ENCODE measurements at regions not wholly inside any gene's neighbourhood (a gene's known extent, or its start where the extent isn't known, plus 50 kb on each side); places are given as distances from the start of the nearest gene placed in this dataset.

DNA sequence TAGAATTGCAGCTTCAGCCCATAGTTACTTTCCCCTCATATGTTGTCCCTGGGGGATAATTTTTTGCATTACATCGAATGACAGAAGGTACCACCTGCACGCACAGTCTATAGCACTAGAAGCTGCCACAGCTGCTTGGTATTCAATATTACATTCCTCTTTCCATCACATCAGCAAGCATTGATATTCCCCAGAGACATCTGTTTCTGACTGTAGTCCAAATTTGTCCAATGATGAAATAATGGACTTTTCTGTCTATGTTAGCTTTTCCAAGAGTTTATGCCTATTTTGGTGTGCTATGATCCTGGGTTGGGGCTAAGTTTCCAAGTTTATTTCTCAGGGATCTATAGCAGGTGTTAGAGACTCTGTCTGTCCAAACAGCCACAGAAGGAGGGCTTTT lies 335.4 kb downstream of the LRIG3 start:
- TF ChIP-seq FOSL1 (IDR thresholded peaks at IDR 0.05; ENCODE audit: low read depth) (no peak), EGR1 (IDR thresholded peaks at IDR 0.05; ENCODE audit: low read depth) (no peak), ZFX (IDR thresholded peaks at IDR 0.05) (no peak), CEBPB (IDR thresholded peaks at IDR 0.05; ENCODE audit: low read depth) (no peak), SIN3A (IDR thresholded peaks at IDR 0.05; ENCODE audit: low read depth) (no peak), CBX3 (IDR thresholded peaks at IDR 0.05; ENCODE audit: low read depth) (no peak), EZH2 (IDR thresholded peaks at IDR 0.05) (no peak)
- TF ChIP-seq, protein P1, sequence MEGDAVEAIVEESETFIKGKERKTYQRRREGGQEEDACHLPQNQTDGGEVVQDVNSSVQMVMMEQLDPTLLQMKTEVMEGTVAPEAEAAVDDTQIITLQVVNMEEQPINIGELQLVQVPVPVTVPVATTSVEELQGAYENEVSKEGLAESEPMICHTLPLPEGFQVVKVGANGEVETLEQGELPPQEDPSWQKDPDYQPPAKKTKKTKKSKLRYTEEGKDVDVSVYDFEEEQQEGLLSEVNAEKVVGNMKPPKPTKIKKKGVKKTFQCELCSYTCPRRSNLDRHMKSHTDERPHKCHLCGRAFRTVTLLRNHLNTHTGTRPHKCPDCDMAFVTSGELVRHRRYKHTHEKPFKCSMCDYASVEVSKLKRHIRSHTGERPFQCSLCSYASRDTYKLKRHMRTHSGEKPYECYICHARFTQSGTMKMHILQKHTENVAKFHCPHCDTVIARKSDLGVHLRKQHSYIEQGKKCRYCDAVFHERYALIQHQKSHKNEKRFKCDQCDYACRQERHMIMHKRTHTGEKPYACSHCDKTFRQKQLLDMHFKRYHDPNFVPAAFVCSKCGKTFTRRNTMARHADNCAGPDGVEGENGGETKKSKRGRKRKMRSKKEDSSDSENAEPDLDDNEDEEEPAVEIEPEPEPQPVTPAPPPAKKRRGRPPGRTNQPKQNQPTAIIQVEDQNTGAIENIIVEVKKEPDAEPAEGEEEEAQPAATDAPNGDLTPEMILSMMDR (IDR thresholded peaks at IDR 0.05 in 2 of 3, conservative IDR thresholded peaks at IDR 0.05 in 1 of 3; ENCODE audit: borderline replicate concordance in 1 of 3, insufficient read depth in 1 of 3, low read depth in 2 of 3, low read length in 2 of 3) = no peak
- TF ChIP-seq, protein P2, sequence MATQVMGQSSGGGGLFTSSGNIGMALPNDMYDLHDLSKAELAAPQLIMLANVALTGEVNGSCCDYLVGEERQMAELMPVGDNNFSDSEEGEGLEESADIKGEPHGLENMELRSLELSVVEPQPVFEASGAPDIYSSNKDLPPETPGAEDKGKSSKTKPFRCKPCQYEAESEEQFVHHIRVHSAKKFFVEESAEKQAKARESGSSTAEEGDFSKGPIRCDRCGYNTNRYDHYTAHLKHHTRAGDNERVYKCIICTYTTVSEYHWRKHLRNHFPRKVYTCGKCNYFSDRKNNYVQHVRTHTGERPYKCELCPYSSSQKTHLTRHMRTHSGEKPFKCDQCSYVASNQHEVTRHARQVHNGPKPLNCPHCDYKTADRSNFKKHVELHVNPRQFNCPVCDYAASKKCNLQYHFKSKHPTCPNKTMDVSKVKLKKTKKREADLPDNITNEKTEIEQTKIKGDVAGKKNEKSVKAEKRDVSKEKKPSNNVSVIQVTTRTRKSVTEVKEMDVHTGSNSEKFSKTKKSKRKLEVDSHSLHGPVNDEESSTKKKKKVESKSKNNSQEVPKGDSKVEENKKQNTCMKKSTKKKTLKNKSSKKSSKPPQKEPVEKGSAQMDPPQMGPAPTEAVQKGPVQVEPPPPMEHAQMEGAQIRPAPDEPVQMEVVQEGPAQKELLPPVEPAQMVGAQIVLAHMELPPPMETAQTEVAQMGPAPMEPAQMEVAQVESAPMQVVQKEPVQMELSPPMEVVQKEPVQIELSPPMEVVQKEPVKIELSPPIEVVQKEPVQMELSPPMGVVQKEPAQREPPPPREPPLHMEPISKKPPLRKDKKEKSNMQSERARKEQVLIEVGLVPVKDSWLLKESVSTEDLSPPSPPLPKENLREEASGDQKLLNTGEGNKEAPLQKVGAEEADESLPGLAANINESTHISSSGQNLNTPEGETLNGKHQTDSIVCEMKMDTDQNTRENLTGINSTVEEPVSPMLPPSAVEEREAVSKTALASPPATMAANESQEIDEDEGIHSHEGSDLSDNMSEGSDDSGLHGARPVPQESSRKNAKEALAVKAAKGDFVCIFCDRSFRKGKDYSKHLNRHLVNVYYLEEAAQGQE (IDR thresholded peaks at IDR 0.05; ENCODE audit: low read depth) = no peak
- Histone ChIP-seq H4K20me1 (ENCODE audit: insufficient read depth) (no peaks in the 10 kb centered on the region), H3K4me1 (ENCODE audit: control insufficient read depth in 1 of 2, insufficient read depth in 2 of 2, low read length in 2 of 2) (peaks cover 4 to 11% of the 10 kb centered on the region in 2 experiments; a peak in 2 of 4 replicates), H3K4me3 (replicated peaks in 1 of 2; ENCODE audit: low read depth in 1 of 2, low read length in 2 of 2) (no peak overlapping the region), H3K4me2 (ENCODE audit: low read length) (no peak overlapping the region), H3K79me2 (ENCODE audit: insufficient read depth, low read length) (no peaks in the 10 kb centered on the region), H3K27ac (ENCODE audit: low read depth, low read length) (no peak overlapping the region), H3K36me3 (ENCODE audit: control insufficient read depth in 1 of 2, insufficient read depth in 2 of 2, low read length in 2 of 2) (no peaks in the 10 kb centered on the region), H3K9me2 (ENCODE audit: insufficient read depth) (no peaks in the 10 kb centered on the region), H3K9ac (ENCODE audit: low read length) (no peak overlapping the region), H3K9me3 (ENCODE audit: control insufficient read depth in 1 of 2, insufficient read depth in 1 of 2, low read depth in 1 of 2, low read length in 2 of 2) (no peaks in the 10 kb centered on the region), H2AFZ (ENCODE audit: low read depth, low read length, poor library complexity, severe bottlenecking) (no peak overlapping the region), H3K27me3 (ENCODE audit: insufficient read depth, low read length) (no peaks in the 10 kb centered on the region)
- ATAC-seq (no peak), DNase-seq (ENCODE audit: low read depth, low spot score) (no peak)
- no TSS peak for BruUV-seq (replicated peaks)
- ChIA-PET CTCF (no interaction called here), RAD21 (ENCODE audit: low non-redundant PET in 1 of 2, low total read pairs in 2 of 2, uncharacterized antibody in 2 of 2, unreplicated experiment in 2 of 2) (no interaction called here), POLR2A (no interaction called here)
- intact Hi-C loops (cut with micrococcal nuclease) = no loop called here
